ENCODE measurements at regions not wholly inside any gene's neighbourhood (a gene's known extent, or its start where the extent isn't known, plus 50 kb on each side); places are given as distances from the start of the nearest gene placed in this dataset.
"Not testable (repeated sequence)": the region's sequence is repeated elsewhere in the genome, so short reads cannot be mapped to it uniquely, and the experiment has no call there.

- Mint-ChIP-seq H3K36me3 (ENCODE audit: low read depth) (no peaks in the 10 kb centered on the region), H3K4me1 (ENCODE audit: low read depth) (no peaks in the 10 kb centered on the region), H3K4me3 (no peak overlapping the region), H3K27me3 (ENCODE audit: low read depth) (no peaks in the 10 kb centered on the region), H3K9me3 (ENCODE audit: insufficient read depth) (no peaks in the 10 kb centered on the region), H3K27ac (no peak overlapping the region)
- ChIA-PET POLR2A (no interaction called here), CTCF (no interaction called here)
- no peak for DNase-seq
- no peak for ATAC-seq
Measured at GRCh38 chr12:90677055-90677454, 277.9 kb downstream of the CCER1 start.

- H3K36me3 Mint-ChIP-seq (ENCODE audit: low read depth): no peaks in the 10 kb centered on the region
- ChIA-PET CTCF (interaction anchor here (0.7 kb wide), 1 partner anchor 17 kb away, joined by 3 read pairs; no protein-coding TSS in a partner anchor), POLR2A (no interaction called here)
- no peak overlapping the region for H3K4me3 Mint-ChIP-seq
- H3K27me3 Mint-ChIP-seq (ENCODE audit: low read depth): no peaks in the 10 kb centered on the region
- DNase-seq: no peak
- no peaks in the 10 kb centered on the region for H3K4me1 Mint-ChIP-seq (ENCODE audit: low read depth)
- no peaks in the 10 kb centered on the region for H3K9me3 Mint-ChIP-seq (ENCODE audit: insufficient read depth)
- ATAC-seq: no peak
- H3K27ac Mint-ChIP-seq: no peak overlapping the region
Measured at GRCh38 chr12:90675106-90675505, 279.9 kb downstream of the CCER1 start.

DNA sequence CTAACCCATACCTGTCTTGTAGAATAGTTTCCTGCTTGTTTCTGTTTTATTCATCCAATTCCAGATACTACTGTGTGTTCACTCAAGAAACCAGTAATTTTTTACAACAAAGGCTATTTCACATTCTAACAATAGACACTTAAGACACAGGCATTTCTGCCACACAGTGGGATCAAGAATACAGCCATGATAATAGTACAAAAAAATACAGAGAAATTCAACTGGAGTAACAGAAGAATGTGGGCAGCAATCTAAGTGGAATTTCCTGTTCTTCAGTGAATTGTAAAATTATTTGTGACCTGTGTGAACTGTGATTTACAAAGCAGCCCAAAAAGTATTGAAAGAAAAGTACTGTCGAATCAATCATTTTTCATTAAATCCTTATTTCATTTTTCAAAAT lies 282.9 kb downstream of the CCER1 start:
- no peak for ATAC-seq
- no peak overlapping the region for H3K4me3 Mint-ChIP-seq

GRCh38 chr12:90663949-90664348 lies 291.0 kb downstream of the CCER1 start:
- H3K27ac Mint-ChIP-seq; H3K9me3 Mint-ChIP-seq (ENCODE audit: insufficient read depth); H3K27me3 Mint-ChIP-seq (ENCODE audit: low read depth); POLR2A ChIA-PET; H3K36me3 Mint-ChIP-seq (ENCODE audit: low read depth); ATAC-seq; CTCF ChIA-PET; H3K4me3 Mint-ChIP-seq; DNase-seq; H3K4me1 Mint-ChIP-seq (ENCODE audit: low read depth): not testable (repeated sequence)

More for the DNA sequence above, 282.9 kb downstream of the CCER1 start:
- DNase-seq: no peak
- CTCF ChIA-PET: no interaction called here
- H3K27ac Mint-ChIP-seq: no peak overlapping the region
- no peaks in the 10 kb centered on the region for H3K9me3 Mint-ChIP-seq (ENCODE audit: insufficient read depth)
- no peaks in the 10 kb centered on the region for H3K4me1 Mint-ChIP-seq (ENCODE audit: low read depth)
- H3K27me3 Mint-ChIP-seq (ENCODE audit: low read depth): no peaks in the 10 kb centered on the region
- POLR2A ChIA-PET: no interaction called here
- H3K36me3 Mint-ChIP-seq (ENCODE audit: low read depth): no peaks in the 10 kb centered on the region

DNA sequence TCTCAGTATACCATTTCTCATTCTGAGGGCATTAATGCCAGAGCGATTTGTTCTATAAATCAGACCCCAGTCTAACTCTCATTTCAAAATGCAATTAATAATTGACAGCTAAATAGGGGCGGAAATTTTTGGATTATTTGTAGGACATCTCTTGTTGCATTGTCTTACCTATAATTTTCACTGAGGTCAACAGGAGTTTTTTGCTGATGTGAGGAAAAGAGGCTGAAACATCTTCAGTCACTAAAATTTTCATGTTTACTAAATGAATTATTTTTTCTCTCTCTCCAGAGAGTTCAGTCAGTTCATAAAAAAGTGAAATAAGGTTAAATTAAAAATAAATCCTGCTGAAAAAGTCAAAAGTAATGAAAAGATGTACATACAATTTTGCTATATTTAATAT lies 295.9 kb downstream of the CCER1 start:
- CTCF ChIA-PET: interaction anchor here (0.9 kb wide), 1 partner anchor 11 kb away, joined by 3 read pairs; no protein-coding TSS in a partner anchor
- H3K27me3 Mint-ChIP-seq (ENCODE audit: low read depth): no peaks in the 10 kb centered on the region
- H3K36me3 Mint-ChIP-seq (ENCODE audit: low read depth): no peaks in the 10 kb centered on the region
- H3K27ac Mint-ChIP-seq: no peak overlapping the region
- POLR2A ChIA-PET: no interaction called here
- DNase-seq (no peak), ATAC-seq (no peak)
- no peaks in the 10 kb centered on the region for H3K9me3 Mint-ChIP-seq (ENCODE audit: insufficient read depth)
- H3K4me1 Mint-ChIP-seq (ENCODE audit: low read depth): no peaks in the 10 kb centered on the region
- no peak overlapping the region for H3K4me3 Mint-ChIP-seq

GRCh38 chr12:90653040-90653439 lies 301.9 kb downstream of the CCER1 start:
- Mint-ChIP-seq H3K9me3 (ENCODE audit: insufficient read depth) (no peaks in the 10 kb centered on the region), H3K4me3 (no peak overlapping the region), H3K4me1 (ENCODE audit: low read depth) (no peaks in the 10 kb centered on the region), H3K36me3 (ENCODE audit: low read depth) (no peaks in the 10 kb centered on the region), H3K27ac (no peak overlapping the region), H3K27me3 (ENCODE audit: low read depth) (no peaks in the 10 kb centered on the region)
- no peak for DNase-seq
- ChIA-PET POLR2A (no interaction called here), CTCF (no interaction called here)
- ATAC-seq: no peak

- Mint-ChIP-seq H3K27me3 (ENCODE audit: low read depth) (no peaks in the 10 kb centered on the region), H3K9me3 (ENCODE audit: insufficient read depth) (no peaks in the 10 kb centered on the region), H3K4me3 (no peak overlapping the region), H3K27ac (no peak overlapping the region), H3K4me1 (ENCODE audit: low read depth) (no peaks in the 10 kb centered on the region), H3K36me3 (ENCODE audit: low read depth) (no peaks in the 10 kb centered on the region)
- ChIA-PET POLR2A (no interaction called here), CTCF (no interaction called here)
- no peak for DNase-seq
- ATAC-seq: no peak
Measured at GRCh38 chr12:90652280-90652679, 302.7 kb downstream of the CCER1 start.

- DNase-seq (no peak), ATAC-seq (no peak)
- Mint-ChIP-seq H3K27me3 (ENCODE audit: low read depth) (no peaks in the 10 kb centered on the region), H3K4me3 (no peak overlapping the region), H3K36me3 (ENCODE audit: low read depth) (no peaks in the 10 kb centered on the region), H3K27ac (no peak overlapping the region), H3K9me3 (ENCODE audit: insufficient read depth) (no peaks in the 10 kb centered on the region), H3K4me1 (ENCODE audit: low read depth) (no peaks in the 10 kb centered on the region)
- POLR2A ChIA-PET: no interaction called here
- CTCF ChIA-PET: no interaction called here
Measured at GRCh38 chr12:90645181-90645580, 309.8 kb downstream of the CCER1 start.

DNA sequence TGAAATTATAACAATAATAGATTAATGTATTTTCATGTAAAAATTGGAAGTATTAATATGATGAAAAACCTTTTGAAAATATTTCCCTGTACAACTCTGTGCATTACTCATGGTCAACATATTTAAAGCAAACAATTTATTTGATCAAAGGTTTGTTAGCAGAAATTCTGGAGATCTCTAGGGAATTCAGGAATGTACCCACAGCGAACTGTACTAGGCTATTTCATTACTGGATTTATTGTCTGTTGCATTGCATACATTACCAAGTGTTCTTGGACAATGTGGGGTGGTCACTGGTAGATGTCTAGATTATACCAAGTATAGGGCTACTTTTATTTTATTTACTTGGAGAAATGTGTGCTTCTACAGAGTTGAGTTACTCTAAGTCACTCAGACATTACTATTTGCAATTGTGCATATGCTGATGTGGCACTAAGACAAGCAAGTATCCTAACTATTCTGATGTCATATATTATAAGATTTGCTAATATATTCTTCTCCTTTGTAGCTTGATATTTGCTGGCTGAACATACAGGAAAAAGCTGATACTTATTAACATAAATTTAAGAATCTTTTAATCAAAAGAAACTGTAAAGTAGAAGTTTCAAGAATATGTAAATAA lies 323.3 kb downstream of the CCER1 start:
- POLR2A ChIA-PET: no interaction called here
- Mint-ChIP-seq H3K36me3 (ENCODE audit: low read depth) (no peaks in the 10 kb centered on the region), H3K9me3 (ENCODE audit: insufficient read depth) (no peaks in the 10 kb centered on the region), H3K4me1 (ENCODE audit: low read depth) (no peaks in the 10 kb centered on the region), H3K4me3 (no peak overlapping the region), H3K27ac (no peak overlapping the region), H3K27me3 (ENCODE audit: low read depth) (no peaks in the 10 kb centered on the region)
- ATAC-seq (no peak), DNase-seq (no peak)
- CTCF ChIA-PET: no interaction called here

DNA sequence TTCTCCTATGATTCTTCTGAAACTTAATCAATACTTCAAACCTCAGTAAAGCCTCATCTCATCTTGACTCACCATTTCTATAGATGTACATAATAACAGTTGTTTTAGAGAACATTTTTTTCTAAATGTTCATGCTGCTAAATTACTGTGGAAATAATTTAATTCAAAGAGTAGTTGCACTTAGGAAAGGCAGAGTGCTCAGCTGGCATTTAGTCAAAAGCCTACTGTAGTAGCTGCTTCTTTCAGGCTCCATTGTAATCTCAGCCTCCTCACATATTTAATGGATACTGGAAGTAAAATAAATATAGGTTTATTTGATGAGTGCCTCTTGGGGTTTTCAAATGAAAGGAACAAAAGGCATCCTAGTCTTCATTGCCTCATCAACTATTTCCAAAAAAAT lies 325.0 kb downstream of the CCER1 start:
- Mint-ChIP-seq H3K4me1 (ENCODE audit: low read depth) (no peaks in the 10 kb centered on the region), H3K9me3 (ENCODE audit: insufficient read depth) (no peaks in the 10 kb centered on the region), H3K27ac (no peak overlapping the region), H3K36me3 (ENCODE audit: low read depth) (no peaks in the 10 kb centered on the region), H3K27me3 (ENCODE audit: low read depth) (no peaks in the 10 kb centered on the region), H3K4me3 (no peak overlapping the region)
- CTCF ChIA-PET: no interaction called here
- ATAC-seq: no peak
- no peak for DNase-seq
- POLR2A ChIA-PET: no interaction called here

GRCh38 chr12:90628213-90628612 lies 326.8 kb downstream of the CCER1 start:
- H3K27me3 Mint-ChIP-seq (ENCODE audit: low read depth): no peaks in the 10 kb centered on the region
- no peaks in the 10 kb centered on the region for H3K4me1 Mint-ChIP-seq (ENCODE audit: low read depth)
- H3K4me3 Mint-ChIP-seq: no peak overlapping the region
- H3K27ac Mint-ChIP-seq: no peak overlapping the region
- H3K36me3 Mint-ChIP-seq (ENCODE audit: low read depth): no peaks in the 10 kb centered on the region
- no peaks in the 10 kb centered on the region for H3K9me3 Mint-ChIP-seq (ENCODE audit: insufficient read depth)
- ATAC-seq (no peak), DNase-seq (no peak)
- CTCF ChIA-PET: no interaction called here
- POLR2A ChIA-PET: no interaction called here

GRCh38 chr12:90627180-90627896 lies 327.6 kb downstream of the CCER1 start:
- DNase-seq: no peak
- Mint-ChIP-seq H3K4me1 (ENCODE audit: low read depth) (no peaks in the 10 kb centered on the region), H3K27me3 (ENCODE audit: low read depth) (no peaks in the 10 kb centered on the region), H3K4me3 (no peak overlapping the region), H3K27ac (no peak overlapping the region), H3K36me3 (ENCODE audit: low read depth) (no peaks in the 10 kb centered on the region), H3K9me3 (ENCODE audit: insufficient read depth) (no peaks in the 10 kb centered on the region)
- POLR2A ChIA-PET: no interaction called here
- CTCF ChIA-PET: no interaction called here
- no peak for ATAC-seq

GRCh38 chr12:90622431-90622830 lies 332.5 kb downstream of the CCER1 start:
- Mint-ChIP-seq H3K4me3 (no peak overlapping the region), H3K27ac (no peak overlapping the region), H3K27me3 (ENCODE audit: low read depth) (no peaks in the 10 kb centered on the region), H3K36me3 (ENCODE audit: low read depth) (no peaks in the 10 kb centered on the region), H3K9me3 (ENCODE audit: insufficient read depth) (no peaks in the 10 kb centered on the region), H3K4me1 (ENCODE audit: low read depth) (no peaks in the 10 kb centered on the region)
- ChIA-PET CTCF (no interaction called here), POLR2A (interaction anchor here (0.6 kb wide), 1 partner anchor 29 kb away, joined by 3 read pairs; no protein-coding TSS in a partner anchor)
- ATAC-seq (no peak), DNase-seq (no peak)
